Endodermal cell (in vitro differentiated cells): ENCODE measurements at regions not wholly inside any gene's neighbourhood (a gene's known extent, or its start where the extent isn't known, plus 50 kb on each side); places are given as distances from the start of the nearest gene placed in this dataset.

Source experiments
- DNase-seq: peaks from one replicate; pipeline ENCODE4 v3.0.0-alpha.2; 2017
- H3K27ac ChIP-seq: 2 replicates; pipeline ENCODE4 v1.5.1; 2013; ENCODE audit warnings: mild to moderate bottlenecking, low read depth, low read length, moderate library complexity
- H3K27me3 ChIP-seq: 2 replicates; pipeline ENCODE4 v1.6.1; 2013; ENCODE audit warnings: mild to moderate bottlenecking, low read length, moderate library complexity; ENCODE audit not compliant: insufficient read depth, control insufficient read depth, poor library complexity, severe bottlenecking
- H3K36me3 ChIP-seq: 2 replicates; pipeline ENCODE4 v1.7.0; 2013; ENCODE audit warnings: mild to moderate bottlenecking, low read length, moderate library complexity; ENCODE audit not compliant: control insufficient read depth, insufficient read depth
- H3K4me1 ChIP-seq: one replicate; pipeline ENCODE4 v1.7.0; 2013; ENCODE audit warnings: low read length; ENCODE audit not compliant: control insufficient read depth, insufficient read depth
- H3K4me3 ChIP-seq: 2 replicates; pipeline ENCODE4 v1.5.1; 2013; ENCODE audit warnings: mild to moderate bottlenecking, low read length, moderate library complexity
- H3K9ac ChIP-seq: 2 replicates; pipeline ENCODE4 v1.6.1; 2013; ENCODE audit warnings: mild to moderate bottlenecking, low read length, moderate library complexity; ENCODE audit not compliant: poor library complexity, severe bottlenecking; ENCODE audit errors: extremely low read depth
- H3K9me3 ChIP-seq: 2 replicates; pipeline ENCODE4 v1.6.1; 2013; ENCODE audit warnings: mild to moderate bottlenecking, low read length, moderate library complexity; ENCODE audit not compliant: control insufficient read depth
- H3K27ac Mint-ChIP-seq: 2 replicates; pipeline ENCODE4 v1.8.0; 2020; ENCODE audit warnings: mixed read lengths
- H3K27me3 Mint-ChIP-seq: 2 replicates; pipeline ENCODE4 v1.8.0; 2021; ENCODE audit warnings: mild to moderate bottlenecking, mixed read lengths; ENCODE audit not compliant: insufficient read depth
- H3K36me3 Mint-ChIP-seq: 2 replicates; pipeline ENCODE4 v1.8.0; 2020; ENCODE audit warnings: low read depth, mixed read lengths
- H3K4me1 Mint-ChIP-seq: 2 replicates; pipeline ENCODE4 v1.8.0; 2020; ENCODE audit warnings: mixed read lengths
- H3K4me3 Mint-ChIP-seq: 2 replicates; pipeline ENCODE4 v1.8.0; 2020; ENCODE audit warnings: mild to moderate bottlenecking, moderate library complexity, mixed read lengths
- H3K9me3 Mint-ChIP-seq: 2 replicates; pipeline ENCODE4 v1.8.0; 2020; ENCODE audit warnings: mild to moderate bottlenecking, mixed read lengths
- WGBS, 2 experiments: methylation state at CpG; one replicate each; pipeline versions ENCODE4 v1.1.5 to v1.1.7; 2013; ENCODE audit warnings: missing lambda C conversion rate in 2 of 2, mixed read lengths in 1 of 2; ENCODE audit not compliant: insufficient coverage in 1 of 2, insufficient read length in 1 of 2; 5-methylcytosine and 5-hydroxymethylcytosine counted together
- TF ChIP-seq, protein P1 (sequence below): fragments of 200-600 bp; sonication (generic); conservative IDR thresholded peaks from 2 replicates; pipeline ENCODE4 v1.5.0; 2021; ENCODE audit warnings: antibody characterized with exemption, mild to moderate bottlenecking

DNA sequence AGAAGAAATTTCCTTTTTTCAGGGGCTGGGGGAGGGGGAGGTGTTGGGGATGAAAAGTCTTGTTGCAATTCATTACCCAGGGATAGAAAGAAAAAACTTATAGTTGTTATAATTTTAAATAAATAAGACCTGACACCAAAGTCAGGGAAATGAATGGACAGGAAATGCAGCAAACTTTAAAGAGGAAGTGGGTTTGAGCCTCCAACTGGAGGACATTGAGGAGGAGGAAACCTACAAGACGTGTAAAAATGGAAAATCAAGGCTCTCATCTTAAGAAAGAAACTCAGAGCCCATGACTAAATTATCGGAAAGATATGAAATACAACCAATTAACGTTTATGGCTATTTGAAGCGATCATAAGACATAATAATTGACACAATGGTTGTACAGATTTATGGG, 54.4 kb downstream of the NIBAN1 start:
- TF ChIP-seq, protein P1, sequence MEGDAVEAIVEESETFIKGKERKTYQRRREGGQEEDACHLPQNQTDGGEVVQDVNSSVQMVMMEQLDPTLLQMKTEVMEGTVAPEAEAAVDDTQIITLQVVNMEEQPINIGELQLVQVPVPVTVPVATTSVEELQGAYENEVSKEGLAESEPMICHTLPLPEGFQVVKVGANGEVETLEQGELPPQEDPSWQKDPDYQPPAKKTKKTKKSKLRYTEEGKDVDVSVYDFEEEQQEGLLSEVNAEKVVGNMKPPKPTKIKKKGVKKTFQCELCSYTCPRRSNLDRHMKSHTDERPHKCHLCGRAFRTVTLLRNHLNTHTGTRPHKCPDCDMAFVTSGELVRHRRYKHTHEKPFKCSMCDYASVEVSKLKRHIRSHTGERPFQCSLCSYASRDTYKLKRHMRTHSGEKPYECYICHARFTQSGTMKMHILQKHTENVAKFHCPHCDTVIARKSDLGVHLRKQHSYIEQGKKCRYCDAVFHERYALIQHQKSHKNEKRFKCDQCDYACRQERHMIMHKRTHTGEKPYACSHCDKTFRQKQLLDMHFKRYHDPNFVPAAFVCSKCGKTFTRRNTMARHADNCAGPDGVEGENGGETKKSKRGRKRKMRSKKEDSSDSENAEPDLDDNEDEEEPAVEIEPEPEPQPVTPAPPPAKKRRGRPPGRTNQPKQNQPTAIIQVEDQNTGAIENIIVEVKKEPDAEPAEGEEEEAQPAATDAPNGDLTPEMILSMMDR: no peak
- H3K36me3 Mint-ChIP-seq: no peaks in the 10 kb centered on the region
- 98 to 100% methylated on average over 4 of the region's 4 CpGs for WGBS, 2 experiments
- Histone ChIP-seq H3K36me3 (no peaks in the 10 kb centered on the region), H3K9ac (no peak overlapping the region), H3K27me3 (no peaks in the 10 kb centered on the region), H3K9me3 (no peaks in the 10 kb centered on the region), H3K4me1 (no peaks in the 10 kb centered on the region), H3K4me3 (no peak overlapping the region), H3K27ac (no peak overlapping the region)
- no peaks in the 10 kb centered on the region for H3K27me3 Mint-ChIP-seq
- DNase-seq: no peak
- no peak overlapping the region for H3K4me3 Mint-ChIP-seq
- H3K4me1 Mint-ChIP-seq: no peaks in the 10 kb centered on the region
- no peaks in the 10 kb centered on the region for H3K9me3 Mint-ChIP-seq
- no peak overlapping the region for H3K27ac Mint-ChIP-seq

DNA sequence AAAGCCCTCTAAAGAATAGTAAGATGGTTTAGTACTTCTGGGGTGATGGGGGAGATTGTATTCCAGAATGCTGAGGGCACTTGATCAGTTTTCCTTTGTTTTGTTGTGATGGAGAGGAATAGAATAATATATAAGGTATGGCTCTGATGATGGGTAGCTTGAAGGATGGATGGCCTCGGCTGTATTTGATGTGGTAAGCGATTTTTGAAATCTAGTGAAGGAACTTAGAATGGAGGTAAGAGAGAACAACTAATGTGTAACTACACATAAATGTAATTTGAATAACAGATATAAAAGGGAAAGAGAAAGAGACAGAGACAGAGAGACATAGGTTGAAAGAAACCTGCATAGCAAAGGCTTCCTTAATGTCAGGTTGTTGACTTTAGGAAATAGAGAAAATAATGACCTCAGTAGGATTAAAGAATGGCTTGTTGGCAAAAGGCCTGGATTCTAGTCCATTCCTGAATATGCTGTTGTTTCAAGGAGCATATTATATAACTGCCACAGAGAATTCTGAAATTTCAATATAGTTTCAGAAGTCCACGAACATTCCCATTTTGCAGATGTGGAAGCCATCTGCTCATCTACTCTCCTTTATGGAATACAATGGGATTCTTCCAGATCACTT, 58.7 kb downstream of the NIBAN1 start:
- TF ChIP-seq, protein P1: no peak
- WGBS, 2 experiments: 67 to 96% methylated on average over 1 to 3 of the region's 3 CpGs
- no peak overlapping the region for H3K4me3 Mint-ChIP-seq
- Histone ChIP-seq H3K36me3 (no peaks in the 10 kb centered on the region), H3K9ac (no peak overlapping the region), H3K27ac (no peak overlapping the region), H3K27me3 (no peaks in the 10 kb centered on the region), H3K9me3 (no peaks in the 10 kb centered on the region), H3K4me1 (no peaks in the 10 kb centered on the region), H3K4me3 (no peak overlapping the region)
- H3K9me3 Mint-ChIP-seq: peaks cover 2% of the 10 kb centered on the region
- H3K4me1 Mint-ChIP-seq: no peaks in the 10 kb centered on the region
- DNase-seq: no peak
- no peaks in the 10 kb centered on the region for H3K36me3 Mint-ChIP-seq
- no peaks in the 10 kb centered on the region for H3K27me3 Mint-ChIP-seq
- no peak overlapping the region for H3K27ac Mint-ChIP-seq

DNA sequence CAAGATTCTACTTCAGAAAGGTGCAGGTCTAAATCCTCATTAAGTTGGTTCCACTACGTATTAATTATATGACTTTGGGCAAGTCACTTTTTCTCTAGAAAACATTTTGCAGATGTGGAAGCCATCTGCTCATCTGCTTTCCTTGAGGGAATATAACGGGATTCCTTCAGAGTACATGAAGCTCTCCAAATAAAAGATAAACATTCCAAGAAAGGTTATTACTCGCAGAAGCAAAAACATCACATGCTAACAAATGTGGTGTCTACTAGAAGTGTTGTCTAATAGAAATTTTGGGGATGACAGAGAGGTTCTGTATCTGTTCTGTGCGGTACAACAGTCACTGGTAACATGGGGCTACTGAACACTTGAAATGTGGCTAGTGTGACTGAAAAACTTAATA, 60.2 kb downstream of the NIBAN1 start:
- H3K9me3 Mint-ChIP-seq: peaks cover 2% of the 10 kb centered on the region
- no peak for DNase-seq
- Histone ChIP-seq H3K9ac (no peak overlapping the region), H3K4me1 (no peaks in the 10 kb centered on the region), H3K36me3 (no peaks in the 10 kb centered on the region), H3K4me3 (no peak overlapping the region), H3K27me3 (no peaks in the 10 kb centered on the region), H3K9me3 (no peaks in the 10 kb centered on the region), H3K27ac (no peak overlapping the region)
- TF ChIP-seq, protein P1: no peak
- H3K4me3 Mint-ChIP-seq: no peak overlapping the region
- H3K4me1 Mint-ChIP-seq: peaks cover 3% of the 10 kb centered on the region
- H3K27ac Mint-ChIP-seq: no peak overlapping the region
- no peaks in the 10 kb centered on the region for H3K27me3 Mint-ChIP-seq
- H3K36me3 Mint-ChIP-seq: no peaks in the 10 kb centered on the region
- 96 to 100% methylated on average over 1 to 4 of the region's 4 CpGs for WGBS, 2 experiments
